Loucy (cell line): ENCODE measurements at regions not wholly inside any gene's neighbourhood (a gene's known extent, or its start where the extent isn't known, plus 50 kb on each side); places are given as distances from the start of the nearest gene placed in this dataset.

Experiments used
- H2AFZ ChIP-seq: fragments of 200-600 bp; sonication (generic); 2 replicates; pipeline ENCODE4 v1.6.0; 2016; ENCODE audit warnings: antibody characterized with exemption, mild to moderate bottlenecking, low read length, moderate library complexity
- H3F3A ChIP-seq: fragments of 200-600 bp; 2 replicates; pipeline ENCODE4 v1.6.0; 2016; ENCODE audit warnings: antibody characterized with exemption, low read depth, mild to moderate bottlenecking
- H3K27me3 ChIP-seq: fragments of 200-600 bp; sonication (generic); 2 replicates; pipeline ENCODE4 v1.6.1; 2014; ENCODE audit warnings: low read length, mild to moderate bottlenecking; ENCODE audit not compliant: insufficient read depth, poor library complexity, severe bottlenecking
- H3K36me3 ChIP-seq: fragments of 200-600 bp; sonication (generic); 2 replicates; pipeline ENCODE4 v1.6.1; 2016; ENCODE audit warnings: low read length; ENCODE audit not compliant: insufficient read depth
- H3K4me1 ChIP-seq: fragments of 200-600 bp; sonication (generic); 2 replicates; pipeline ENCODE4 v1.5.1; 2014; ENCODE audit warnings: low read length, mild to moderate bottlenecking; ENCODE audit not compliant: insufficient read depth, poor library complexity, severe bottlenecking
- H3K4me2 ChIP-seq: fragments of 200-600 bp; sonication (generic); 2 replicates; pipeline ENCODE4 v1.6.0; 2014; ENCODE audit warnings: antibody characterized with exemption, low read length, low read depth, mild to moderate bottlenecking; ENCODE audit not compliant: poor library complexity, severe bottlenecking
- H3K4me3 ChIP-seq: fragments of 200-600 bp; sonication (generic); 2 replicates; pipeline ENCODE4 v1.5.1; 2014; ENCODE audit warnings: low read length, mild to moderate bottlenecking, mixed read lengths; ENCODE audit not compliant: poor library complexity, severe bottlenecking
- H3K79me2 ChIP-seq: fragments of 200-600 bp; sonication (generic); 2 replicates; pipeline ENCODE4 v1.6.1; 2014; ENCODE audit warnings: low read length; ENCODE audit not compliant: insufficient read depth
- H3K9ac ChIP-seq: fragments of 200-600 bp; sonication (generic); 2 replicates; pipeline ENCODE4 v1.6.0; 2014; ENCODE audit warnings: mild to moderate bottlenecking, low read depth, low read length, moderate library complexity; ENCODE audit not compliant: poor library complexity, severe bottlenecking
- H3K9me2 ChIP-seq: fragments of 200-600 bp; sonication (generic); replicated peaks from 2 replicates; pipeline ENCODE4 v1.6.1; 2016; ENCODE audit warnings: low read depth, low read length, mixed read lengths
- H3K9me3 ChIP-seq: fragments of 200-600 bp; sonication (generic); 2 replicates; pipeline ENCODE4 v1.6.1; 2014; ENCODE audit warnings: mild to moderate bottlenecking, antibody characterized with exemption, low read length, low read depth; ENCODE audit not compliant: insufficient read depth
- H4K20me1 ChIP-seq: fragments of 200-600 bp; sonication (generic); 2 replicates; pipeline ENCODE4 v1.6.0; 2014; ENCODE audit warnings: antibody characterized with exemption, low read length, mild to moderate bottlenecking; ENCODE audit not compliant: insufficient read depth, poor library complexity, severe bottlenecking
- CTCF ChIP-seq: fragments of 200-600 bp; sonication (generic); conservative IDR thresholded peaks from 2 replicates; pipeline ENCODE4 v1.5.1; 2014; ENCODE audit warnings: mild to moderate bottlenecking, antibody characterized with exemption, low read length
- EZH2phosphoT487 ChIP-seq: fragments of 200-600 bp; IDR thresholded peaks from 2 replicates; pipeline ENCODE4 v1.6.1; 2018; ENCODE audit warnings: antibody characterized with exemption, mild to moderate bottlenecking, moderate library complexity, borderline replicate concordance

GRCh38 chr5:118545470-118545869 is 442.9 kb downstream of the DTWD2 start:
- TF ChIP-seq CTCF (no peak), EZH2phosphoT487 (no peak)
- no peaks in the 10 kb centered on the region for H3K36me3 ChIP-seq
- no peaks in the 10 kb centered on the region for H3F3A ChIP-seq
- H2AFZ ChIP-seq, result no peak overlapping the region
- no peaks in the 10 kb centered on the region for H3K4me1 ChIP-seq
- no peaks in the 10 kb centered on the region for H3K9me2 ChIP-seq
- no peaks in the 10 kb centered on the region for H3K9me3 ChIP-seq
- H3K9ac ChIP-seq, result no peak overlapping the region
- H3K4me2 ChIP-seq, result no peak overlapping the region
- H3K27me3 ChIP-seq, result no peaks in the 10 kb centered on the region
- H4K20me1 ChIP-seq, result no peaks in the 10 kb centered on the region
- no peaks in the 10 kb centered on the region for H3K79me2 ChIP-seq
- H3K4me3 ChIP-seq, result no peak overlapping the region

- no peaks in the 10 kb centered on the region for H3K9me3 ChIP-seq
- no peaks in the 10 kb centered on the region for H3K27me3 ChIP-seq
- no peaks in the 10 kb centered on the region for H4K20me1 ChIP-seq
- no peak for TF ChIP-seq EZH2phosphoT487
- no peak for TF ChIP-seq CTCF
- H2AFZ ChIP-seq, result no peak overlapping the region
- no peaks in the 10 kb centered on the region for H3K9me2 ChIP-seq
- no peaks in the 10 kb centered on the region for H3F3A ChIP-seq
- no peak overlapping the region for H3K4me2 ChIP-seq
- H3K36me3 ChIP-seq, result no peaks in the 10 kb centered on the region
- H3K9ac ChIP-seq, result no peak overlapping the region
- no peaks in the 10 kb centered on the region for H3K79me2 ChIP-seq
- no peak overlapping the region for H3K4me3 ChIP-seq
- no peaks in the 10 kb centered on the region for H3K4me1 ChIP-seq
Measured at GRCh38 chr5:118544887-118545449, 443.4 kb downstream of the DTWD2 start.

- Histone ChIP-seq H3K4me2 (no peak overlapping the region), H3F3A (no peaks in the 10 kb centered on the region), H3K79me2 (no peaks in the 10 kb centered on the region), H3K4me1 (no peaks in the 10 kb centered on the region), H3K9ac (no peak overlapping the region), H3K9me3 (no peaks in the 10 kb centered on the region), H4K20me1 (no peaks in the 10 kb centered on the region), H2AFZ (no peak overlapping the region), H3K36me3 (no peaks in the 10 kb centered on the region), H3K9me2 (no peaks in the 10 kb centered on the region), H3K27me3 (no peaks in the 10 kb centered on the region), H3K4me3 (no peak overlapping the region)
- TF ChIP-seq CTCF (no peak), EZH2phosphoT487 (no peak)
Measured at GRCh38 chr5:118533923-118534322, 454.4 kb downstream of the DTWD2 start.
